Neuronal stem cell (in vitro differentiated cells): ENCODE measurements at regions not wholly inside any gene's neighbourhood (a gene's known extent, or its start where the extent isn't known, plus 50 kb on each side); places are given as distances from the start of the nearest gene placed in this dataset.

Experiments used
- DNase-seq: peaks from one replicate; pipeline ENCODE4 v3.0.0-alpha.2; 2013; ENCODE audit warnings: low spot score
- H2AFZ ChIP-seq: one replicate; pipeline ENCODE4 v1.6.1; 2013; ENCODE audit warnings: mild to moderate bottlenecking, low read length, inconsistent platforms
- H2AK5ac ChIP-seq: 2 replicates; pipeline ENCODE4 v1.6.1; 2013; ENCODE audit warnings: low read depth, mild to moderate bottlenecking, inconsistent platforms, low read length, moderate library complexity, mixed read lengths
- H2BK120ac ChIP-seq: 2 replicates; pipeline ENCODE4 v1.6.1; 2013; ENCODE audit warnings: low read depth, mild to moderate bottlenecking, inconsistent platforms, low read length, moderate library complexity, mixed read lengths
- H2BK12ac ChIP-seq: one replicate; pipeline ENCODE4 v1.6.1; 2013; ENCODE audit warnings: low read length, inconsistent platforms
- H2BK15ac ChIP-seq: 2 replicates; pipeline ENCODE4 v1.6.1; 2013; ENCODE audit warnings: mild to moderate bottlenecking, low read length, inconsistent platforms, mixed read lengths
- H2BK5ac ChIP-seq: one replicate; pipeline ENCODE4 v1.6.1; 2013; ENCODE audit warnings: inconsistent platforms, mild to moderate bottlenecking, low read length, moderate library complexity
- H3K14ac ChIP-seq: one replicate; pipeline ENCODE4 v1.6.1; 2013; ENCODE audit warnings: low read length, inconsistent platforms
- H3K18ac ChIP-seq: 2 replicates; pipeline ENCODE4 v1.6.1; 2013; ENCODE audit warnings: low read length, inconsistent platforms
- H3K23ac ChIP-seq: 2 replicates; pipeline ENCODE4 v1.6.1; 2013; ENCODE audit warnings: low read depth, mild to moderate bottlenecking, mixed read lengths, low read length, inconsistent platforms; ENCODE audit not compliant: poor library complexity
- H3K27ac ChIP-seq: replicated peaks from 3 replicates; pipeline ENCODE4 v1.5.1; 2013; ENCODE audit warnings: low read length, inconsistent platforms
- H3K27me3 ChIP-seq, 3 experiments: 2 replicates each; pipeline ENCODE4 v1.6.1; 2013; ENCODE audit warnings: low read length in 3 of 3, mild to moderate bottlenecking in 2 of 3, inconsistent platforms in 1 of 3, low read depth in 1 of 3, mixed read lengths in 1 of 3, moderate library complexity in 1 of 3; ENCODE audit not compliant: control insufficient read depth in 3 of 3, insufficient read depth in 3 of 3
- H3K36me3 ChIP-seq, 2 donors: replicated peaks in 1 of 2; 2 replicates each; pipeline ENCODE4 v1.6.1; 2013; ENCODE audit warnings: low read length in 2 of 2; ENCODE audit not compliant: control insufficient read depth in 2 of 2, insufficient read depth in 2 of 2
- H3K4ac ChIP-seq: 2 replicates; pipeline ENCODE4 v1.6.1; 2013; ENCODE audit warnings: inconsistent platforms, mild to moderate bottlenecking, low read length, moderate library complexity
- H3K4me1 ChIP-seq, 2 donors: 1 replicate in 1 of 2; 2 replicates in 1 of 2; pipeline ENCODE4 v1.6.1; 2013; ENCODE audit warnings: low read length in 2 of 2, low read depth in 1 of 2; ENCODE audit not compliant: control insufficient read depth in 2 of 2, insufficient read depth in 1 of 2
- H3K4me2 ChIP-seq: one replicate; pipeline ENCODE4 v1.6.1; 2013; ENCODE audit warnings: mild to moderate bottlenecking, low read length, inconsistent platforms; ENCODE audit not compliant: insufficient read depth, poor library complexity, severe bottlenecking
- H3K4me3 ChIP-seq, 2 donors: 2 replicates each; pipeline ENCODE4 v1.5.1; 2013; ENCODE audit warnings: low read length in 2 of 2, mild to moderate bottlenecking in 2 of 2, inconsistent platforms in 1 of 2, moderate library complexity in 1 of 2
- H3K79me1 ChIP-seq: one replicate; pipeline ENCODE4 v1.6.1; 2013; ENCODE audit warnings: low read depth, mild to moderate bottlenecking, inconsistent platforms, low read length, moderate library complexity
- H3K9ac ChIP-seq: one replicate; pipeline ENCODE4 v1.6.1; 2013; ENCODE audit warnings: mild to moderate bottlenecking, low read depth, low read length, inconsistent platforms; ENCODE audit not compliant: poor library complexity
- H3K9me3 ChIP-seq, 2 donors: replicated peaks in 1 of 2; 2 replicates each; pipeline versions ENCODE3 to v1.6.1; 2013; ENCODE audit warnings: low read length in 2 of 2, mild to moderate bottlenecking in 2 of 2, inconsistent platforms in 1 of 2, low read depth in 1 of 2, mixed read lengths in 1 of 2, moderate library complexity in 1 of 2; ENCODE audit not compliant: control insufficient read depth in 2 of 2, insufficient read depth in 1 of 2
- H4K8ac ChIP-seq: one replicate; pipeline ENCODE4 v1.6.1; 2013; ENCODE audit warnings: low read depth, mild to moderate bottlenecking, inconsistent platforms, low read length, moderate library complexity
- H4K91ac ChIP-seq: one replicate; pipeline ENCODE4 v1.6.1; 2013; ENCODE audit warnings: low read length, low read depth, mild to moderate bottlenecking, inconsistent platforms; ENCODE audit not compliant: poor library complexity
- WGBS, 2 donors: extraction: QIAGEN DNeasy Blood & Tissue Kit; methylation state at CpG; one replicate each; pipeline ENCODE4 v1.1.7; 2013; ENCODE audit warnings: missing lambda C conversion rate in 2 of 2, mixed read lengths in 1 of 2; ENCODE audit not compliant: insufficient read length in 2 of 2, insufficient replicate concordance in 1 of 2; ENCODE audit errors: extremely low coverage in 2 of 2; 5-methylcytosine and 5-hydroxymethylcytosine counted together

DNA sequence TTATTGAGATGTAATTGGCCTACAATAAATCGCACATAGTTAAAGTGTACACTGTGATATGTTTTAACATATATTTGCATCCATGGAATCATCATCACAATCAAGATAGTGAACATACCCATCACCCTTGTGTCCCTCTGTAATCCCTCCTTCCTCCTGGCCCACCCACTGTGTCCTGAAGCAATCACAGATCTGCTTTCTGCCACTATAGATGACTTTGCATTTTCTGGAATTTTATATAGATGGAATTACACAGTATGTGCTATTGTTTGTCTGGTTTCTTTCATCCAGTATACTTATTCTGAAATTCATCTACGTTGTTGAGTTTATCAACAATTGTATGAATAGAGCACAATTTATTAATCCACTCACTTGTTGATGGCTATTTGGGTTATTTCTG, 181.3 kb downstream of the SNX10 start:
- H4K8ac ChIP-seq = no peak overlapping the region
- no peak overlapping the region for H3K14ac ChIP-seq
- H2BK15ac ChIP-seq = no peak overlapping the region
- no peak overlapping the region for H3K9ac ChIP-seq
- no peak overlapping the region for H4K91ac ChIP-seq
- no peaks in the 10 kb centered on the region for H3K4me1 ChIP-seq
- H3K27me3 ChIP-seq = peaks cover 0 to 13% (median 0%) of the 10 kb centered on the region in 3 experiments
- no peak overlapping the region for H2AFZ ChIP-seq
- no peak overlapping the region for H3K4me3 ChIP-seq
- H2BK12ac ChIP-seq = no peak overlapping the region
- no peak for DNase-seq
- H3K27ac ChIP-seq = no peak overlapping the region
- no peaks in the 10 kb centered on the region for H3K9me3 ChIP-seq
- WGBS, 2 donors = no CpG with 5 or more reads among the region's 2 CpGs
- no peak overlapping the region for H2AK5ac ChIP-seq
- no peak overlapping the region for H2BK5ac ChIP-seq
- H3K4me2 ChIP-seq = no peak overlapping the region
- H3K36me3 ChIP-seq = no peaks in the 10 kb centered on the region
- H3K23ac ChIP-seq = no peak overlapping the region
- H3K18ac ChIP-seq = no peak overlapping the region
- no peak overlapping the region for H2BK120ac ChIP-seq
- no peaks in the 10 kb centered on the region for H3K79me1 ChIP-seq
- no peak overlapping the region for H3K4ac ChIP-seq

DNA sequence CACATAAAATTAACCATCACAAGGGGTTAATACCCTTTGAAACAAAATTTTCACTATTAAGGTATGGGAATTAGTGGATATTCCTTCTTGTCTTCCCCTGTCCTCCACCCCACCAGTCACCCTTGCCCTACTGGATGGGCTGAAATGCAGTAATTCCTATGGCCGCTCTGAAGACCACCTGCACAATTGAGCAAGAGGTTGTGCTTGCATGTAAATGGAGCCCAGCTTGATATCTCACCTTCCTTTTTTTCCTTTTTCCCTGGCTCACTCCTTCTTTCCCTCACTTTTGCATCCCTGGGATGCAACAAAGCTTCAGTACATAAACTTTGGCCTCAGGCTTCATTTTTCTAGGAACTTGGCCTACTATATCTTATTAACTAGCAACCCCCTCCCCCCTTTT, 184.6 kb downstream of the SNX10 start:
- no peak overlapping the region for H2BK15ac ChIP-seq
- H3K36me3 ChIP-seq = no peaks in the 10 kb centered on the region
- no peak overlapping the region for H2BK5ac ChIP-seq
- no peak overlapping the region for H3K27ac ChIP-seq
- H4K91ac ChIP-seq = no peak overlapping the region
- no peak overlapping the region for H2BK120ac ChIP-seq
- H3K4me2 ChIP-seq = no peak overlapping the region
- no peaks in the 10 kb centered on the region for H3K79me1 ChIP-seq
- no CpG with 5 or more reads among the region's 1 CpG for WGBS, 2 donors
- H2AFZ ChIP-seq = no peak overlapping the region
- peaks cover 0 to 3% of the 10 kb centered on the region in 2 donors for H3K4me1 ChIP-seq
- no peak overlapping the region for H3K4ac ChIP-seq
- peaks cover 0 to 41% (median 0%) of the 10 kb centered on the region in 3 experiments for H3K27me3 ChIP-seq
- H3K18ac ChIP-seq = no peak overlapping the region
- no peak for DNase-seq
- no peak overlapping the region for H2BK12ac ChIP-seq
- H3K23ac ChIP-seq = no peak overlapping the region
- no peak overlapping the region for H4K8ac ChIP-seq
- H3K9me3 ChIP-seq = no peaks in the 10 kb centered on the region
- no peak overlapping the region for H3K14ac ChIP-seq
- H3K9ac ChIP-seq = no peak overlapping the region
- no peak overlapping the region for H3K4me3 ChIP-seq
- H2AK5ac ChIP-seq = no peak overlapping the region

DNA sequence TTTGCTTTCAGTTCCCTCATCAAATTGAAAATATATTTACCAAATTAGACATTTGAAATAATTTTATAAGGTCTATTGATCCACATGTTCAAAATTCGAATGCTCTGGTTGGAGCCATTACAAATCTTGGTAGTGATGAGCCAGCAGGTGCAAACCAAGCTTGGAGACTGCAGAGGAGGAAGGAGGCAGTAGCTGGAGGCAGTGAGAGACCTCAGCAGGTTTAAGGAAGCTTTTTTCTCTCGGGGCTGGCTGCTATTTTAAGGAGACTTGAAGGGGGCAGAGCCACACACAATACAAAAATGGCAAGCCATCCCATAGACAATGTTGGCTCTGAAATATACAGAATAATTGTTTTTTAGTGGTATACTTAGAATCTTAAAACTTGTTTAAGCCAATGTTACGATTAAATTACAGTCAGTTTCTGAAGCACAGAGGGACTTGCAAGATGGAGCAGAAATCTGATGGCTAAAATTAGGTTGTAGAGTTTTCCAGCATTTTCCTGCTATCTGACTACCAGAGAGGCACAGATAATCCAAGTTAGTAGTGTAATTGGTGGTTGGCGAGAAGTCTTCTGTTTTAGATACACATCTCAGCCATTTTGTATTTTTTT, 185.8 kb downstream of the SNX10 start:
- Histone ChIP-seq H2AK5ac (no peak overlapping the region), H3K4me3 (no peak overlapping the region), H3K18ac (no peak overlapping the region), H3K4ac (no peak overlapping the region), H2BK15ac (no peak overlapping the region), H3K23ac (no peak overlapping the region), H2AFZ (no peak overlapping the region), H4K91ac (no peak overlapping the region), H3K9me3 (no peaks in the 10 kb centered on the region), H3K4me2 (no peak overlapping the region), H4K8ac (no peak overlapping the region), H2BK5ac (no peak overlapping the region), H3K9ac (no peak overlapping the region), H3K4me1 (peaks cover 0 to 3% of the 10 kb centered on the region in 2 donors), H3K27ac (no peak overlapping the region), H3K14ac (no peak overlapping the region), H2BK12ac (no peak overlapping the region), H2BK120ac (no peak overlapping the region), H3K36me3 (no peaks in the 10 kb centered on the region), H3K27me3 (peaks cover 0 to 46% (median 0%) of the 10 kb centered on the region in 3 experiments), H3K79me1 (no peaks in the 10 kb centered on the region)
- WGBS, 2 donors = no CpG with 5 or more reads among the region's 4 CpGs
- DNase-seq = no peak

DNA sequence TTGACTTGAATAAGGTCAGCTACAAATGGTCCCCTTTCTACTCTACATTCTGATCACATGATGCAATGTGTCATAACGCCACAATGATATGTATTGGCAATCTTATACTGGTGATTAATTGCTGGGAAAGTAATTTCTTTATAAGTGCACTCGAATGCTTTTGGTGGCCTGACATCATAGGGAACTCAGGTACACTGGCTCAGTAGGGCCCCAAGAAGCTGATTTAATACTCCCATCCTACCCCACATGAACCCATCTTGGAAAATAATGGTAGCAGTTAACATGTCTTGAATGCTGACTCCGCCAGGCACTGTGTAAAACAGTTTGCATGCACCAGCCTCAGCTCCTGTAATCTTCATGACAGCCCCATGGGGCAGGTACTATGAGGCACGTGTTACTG, 186.9 kb downstream of the SNX10 start:
- Histone ChIP-seq H3K4ac (no peak overlapping the region), H3K18ac (no peak overlapping the region), H3K79me1 (no peaks in the 10 kb centered on the region), H3K9me3 (peaks cover 0 to 3% of the 10 kb centered on the region in 2 donors), H2AFZ (no peak overlapping the region), H3K36me3 (no peaks in the 10 kb centered on the region), H2BK120ac (no peak overlapping the region), H3K4me1 (peaks cover 0 to 3% of the 10 kb centered on the region in 2 donors), H3K14ac (no peak overlapping the region), H2BK15ac (no peak overlapping the region), H2BK5ac (no peak overlapping the region), H4K91ac (no peak overlapping the region), H3K27ac (no peak overlapping the region), H3K9ac (no peak overlapping the region), H3K27me3 (peaks cover 0 to 46% (median 0%) of the 10 kb centered on the region in 3 experiments), H3K4me2 (no peak overlapping the region), H2AK5ac (no peak overlapping the region), H2BK12ac (no peak overlapping the region), H3K23ac (no peak overlapping the region), H3K4me3 (no peak overlapping the region), H4K8ac (no peak overlapping the region)
- WGBS, 2 donors = no CpG with 5 or more reads among the region's 4 CpGs
- DNase-seq = no peak
